Dedifferentiated amniotic fluid mesenchymal stem cell (primary cell): ENCODE measurements at regions not wholly inside any gene's neighbourhood (a gene's known extent, or its start where the extent isn't known, plus 50 kb on each side); places are given as distances from the start of the nearest gene placed in this dataset.
A peak's percentile ranks its signal among the peaks of the same experiment; 100 is the strongest.

Source experiments
- DNase-seq: peaks from one replicate; pipeline ENCODE4 v3.0.0-alpha.2; 2016; ENCODE audit errors: extremely low spot score

GRCh38 chr4:144302704-144303536 is 162.4 kb upstream of the GYPA start:
- DNase-seq = no peak

- no peak for DNase-seq
Observed at GRCh38 chr4:144304025-144304424, 163.5 kb upstream of the GYPA start.

DNA sequence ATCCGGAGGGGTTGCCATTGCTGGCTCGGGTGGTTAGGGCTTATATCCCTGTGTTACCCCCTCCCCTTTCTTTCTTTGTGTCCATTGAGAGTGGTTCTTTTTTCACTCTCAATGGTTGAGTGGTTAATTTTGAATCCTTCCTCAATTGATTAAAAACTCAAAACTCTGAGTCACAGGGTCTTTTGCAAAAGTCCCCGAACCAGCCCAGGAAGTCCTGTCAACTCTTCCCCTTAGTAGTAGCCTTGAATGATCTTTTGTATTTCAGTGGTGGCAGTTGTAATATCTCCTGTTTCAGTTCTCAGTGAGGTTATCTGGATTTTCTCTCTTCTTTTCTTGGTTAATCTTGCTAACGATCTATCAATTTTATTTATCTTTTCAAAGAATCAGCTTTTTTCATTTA is 170.0 kb upstream of the GYPA start:
- no peak for DNase-seq

DNA sequence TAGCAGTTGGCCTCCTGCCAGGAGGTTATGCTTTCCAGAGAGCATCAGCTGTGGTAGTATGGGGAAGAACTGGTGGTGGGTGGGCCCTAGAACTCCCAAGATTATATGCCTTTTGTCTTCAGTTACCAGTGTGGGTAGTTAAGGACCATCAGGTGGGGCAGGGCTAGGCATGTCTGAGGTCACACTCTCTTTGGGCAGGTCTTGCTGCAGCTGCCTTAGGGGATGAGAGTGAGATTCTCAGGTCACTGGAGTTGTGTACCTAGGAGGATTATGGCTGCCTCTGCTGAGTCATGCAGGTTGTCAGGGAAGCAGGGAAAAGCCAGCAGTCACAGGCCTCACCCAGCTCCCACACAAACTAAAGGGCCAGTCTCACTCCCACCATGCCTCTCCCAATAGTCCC is 172.9 kb upstream of the GYPA start:
- DNase-seq = no peak

DNA sequence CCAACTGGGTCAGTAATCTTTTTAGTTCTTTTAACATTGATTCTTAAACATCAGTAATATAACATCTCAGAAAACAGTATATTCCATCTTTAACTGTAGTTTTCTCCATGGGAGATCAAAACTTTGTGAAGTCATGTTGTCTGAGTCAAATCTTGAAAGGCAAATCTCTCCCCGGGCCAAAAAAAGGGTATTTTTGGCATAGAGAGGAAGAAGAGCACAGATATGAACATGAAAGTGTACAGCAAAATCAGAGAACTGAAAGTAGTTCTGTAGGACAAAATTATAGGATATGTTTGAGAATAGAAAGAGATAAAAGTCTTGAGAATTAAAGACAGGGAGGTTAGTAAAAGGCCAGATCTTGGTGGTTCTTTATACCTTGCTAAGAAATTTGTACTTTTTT is 176.4 kb upstream of the GYPA start:
- no peak for DNase-seq

DNA sequence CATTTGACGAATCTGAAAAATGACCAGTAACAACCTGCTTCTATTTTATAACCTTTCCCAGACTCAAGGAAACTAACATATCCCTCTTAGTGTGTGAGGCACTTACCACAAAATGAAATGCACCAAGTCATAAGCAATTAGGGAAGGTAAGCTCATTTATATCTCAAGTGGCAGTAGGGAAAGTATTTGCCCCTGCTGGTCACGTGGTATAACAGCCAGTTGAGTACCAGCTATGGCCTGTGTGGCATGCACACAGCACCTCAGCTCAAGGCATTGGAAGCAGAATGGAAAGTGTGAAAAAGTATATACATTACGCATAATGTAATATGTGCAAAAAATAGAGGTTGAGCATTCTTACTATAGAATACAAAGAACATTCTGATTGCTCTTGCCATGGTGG is 178.3 kb upstream of the GYPA start:
- no peak for DNase-seq

DNA sequence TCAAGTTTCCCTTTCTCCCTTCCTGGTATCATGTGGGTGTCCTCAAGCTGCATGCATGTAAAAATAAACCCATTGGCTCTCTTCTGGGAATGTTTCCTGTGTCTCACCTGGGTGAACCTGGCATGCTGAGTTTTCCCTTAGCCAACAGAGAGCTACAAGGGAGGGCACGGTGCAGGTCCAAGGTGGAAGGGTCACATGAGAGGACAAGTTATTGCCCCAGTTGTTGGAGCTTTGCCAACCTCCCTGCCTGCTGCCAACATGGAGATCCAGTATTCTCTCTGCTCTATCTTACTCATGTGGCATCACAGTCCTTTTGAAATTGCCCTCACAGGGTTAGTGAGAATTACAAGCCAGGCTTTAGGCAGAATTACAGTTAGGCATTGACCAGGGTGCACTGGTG is 196.1 kb upstream of the GYPA start:
- DNase-seq = no peak

DNA sequence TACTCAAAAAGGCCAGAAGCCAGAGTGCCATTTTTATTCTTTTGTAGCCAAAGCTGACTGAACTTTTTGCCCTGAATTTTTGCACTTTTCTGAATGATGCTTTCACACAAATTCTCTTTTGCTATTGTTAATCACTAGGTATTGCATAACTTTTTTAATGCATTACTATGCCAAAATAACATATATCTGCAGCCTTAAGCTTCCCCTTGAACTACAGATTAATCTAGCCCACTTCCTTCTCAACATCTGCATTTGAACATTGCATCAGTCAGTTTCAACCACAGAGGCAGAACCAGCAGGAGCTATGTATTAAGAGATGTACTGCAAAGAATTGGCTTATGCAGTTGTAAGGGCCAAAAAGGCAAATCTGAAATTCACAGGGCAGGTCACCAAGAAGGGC is 197.6 kb upstream of the GYPA start:
- no peak for DNase-seq

DNA sequence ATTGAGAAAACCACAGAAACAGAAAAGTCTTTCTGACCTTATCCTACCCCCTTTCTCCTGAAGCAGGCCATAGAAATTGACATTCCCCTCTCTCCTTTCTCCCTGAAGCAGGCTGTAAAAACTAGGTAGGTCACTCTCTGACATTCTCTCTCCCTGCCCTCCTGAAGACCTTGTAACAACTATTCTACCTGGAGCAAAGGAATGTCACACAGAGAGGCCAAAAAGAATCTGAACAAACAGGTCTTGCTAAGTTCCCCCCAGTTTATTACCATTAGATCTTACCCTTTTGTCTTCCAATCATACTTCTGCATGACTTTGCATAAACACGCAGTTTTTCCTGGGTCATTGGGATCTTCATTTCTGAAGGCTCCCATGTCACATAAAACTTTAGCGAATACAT is 198.3 kb upstream of the GYPA start:
- DNase-seq = no peak

DNA sequence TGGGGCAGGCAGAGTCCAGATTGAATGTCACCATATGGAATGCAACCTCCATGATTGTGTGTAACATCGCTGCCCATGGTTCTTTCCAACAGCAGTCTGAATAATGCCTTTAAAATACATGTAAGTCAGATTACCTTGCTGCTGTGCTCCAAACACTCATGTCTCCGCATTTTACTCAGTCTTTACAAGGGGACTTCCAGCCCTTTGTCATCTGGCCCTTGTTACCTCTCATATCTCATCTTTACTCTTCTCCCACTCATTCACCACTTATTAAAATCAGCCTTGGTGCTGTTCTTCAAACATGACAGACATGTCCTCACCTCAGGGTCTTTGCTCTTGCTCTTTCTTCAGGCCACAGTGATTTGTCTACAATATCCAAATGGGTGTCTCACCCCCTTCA is 200.4 kb upstream of the GYPA start:
- DNase-seq = no peak

GRCh38 chr4:144342949-144343760 is 202.6 kb upstream of the GYPA start:
- peak; percentile 56 for DNase-seq

DNA sequence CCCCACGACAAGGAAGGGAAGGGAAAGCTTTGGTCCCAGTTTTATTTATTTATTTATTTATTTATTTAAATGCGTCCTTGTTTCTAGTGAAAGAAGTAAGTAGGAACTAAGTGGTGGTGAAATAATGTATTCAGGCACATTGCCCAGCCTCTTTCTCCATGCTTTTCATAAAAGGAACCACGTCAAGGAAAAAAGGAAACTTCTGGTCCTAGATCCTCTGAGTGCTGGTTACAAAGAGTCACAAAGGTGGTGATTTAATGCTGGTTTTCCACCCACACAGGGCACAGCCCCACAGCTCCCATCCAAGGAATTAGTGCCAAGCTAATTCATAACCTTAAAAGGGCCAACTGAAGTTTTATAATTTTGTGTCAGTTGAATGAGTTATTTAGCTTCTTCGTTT is 206.6 kb upstream of the GYPA start:
- no peak for DNase-seq

DNA sequence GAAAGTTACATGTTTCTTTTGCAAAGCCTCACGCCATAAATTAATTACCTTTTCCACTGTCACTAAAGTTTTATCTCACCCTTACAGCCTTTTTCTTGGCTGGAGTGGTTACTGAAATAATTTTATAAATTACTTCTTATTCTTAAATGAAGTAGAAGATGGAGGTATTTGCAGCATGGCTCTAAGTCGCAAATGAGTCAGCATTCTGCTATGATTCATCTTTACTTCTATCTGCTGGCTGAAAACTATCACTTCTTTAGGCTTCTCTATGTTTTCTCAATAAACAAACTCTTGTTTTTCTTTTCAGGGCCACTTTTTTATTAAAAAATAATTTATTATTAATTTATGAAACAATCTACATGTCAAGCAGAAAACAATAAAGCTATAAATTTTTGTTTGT is 210.2 kb upstream of the GYPA start:
- no peak for DNase-seq

DNA sequence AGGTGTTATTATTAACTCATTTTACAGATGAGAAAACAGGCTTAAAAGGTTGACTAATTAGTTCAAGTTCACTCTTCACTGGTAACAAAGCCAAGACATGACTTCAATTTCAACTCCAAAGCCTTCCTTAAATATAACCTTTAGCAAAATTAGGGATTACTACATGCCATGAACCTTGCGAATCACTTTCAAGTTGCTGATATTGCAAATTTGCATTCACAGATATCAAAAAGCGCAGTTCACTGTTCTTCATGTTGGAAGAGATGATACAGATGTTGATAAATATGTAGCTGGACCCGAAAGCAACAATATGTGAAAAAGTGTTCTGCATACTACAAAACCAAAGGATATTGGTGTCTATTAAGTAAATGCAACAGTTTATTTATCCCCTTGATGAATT is 210.8 kb upstream of the GYPA start:
- no peak for DNase-seq

DNA sequence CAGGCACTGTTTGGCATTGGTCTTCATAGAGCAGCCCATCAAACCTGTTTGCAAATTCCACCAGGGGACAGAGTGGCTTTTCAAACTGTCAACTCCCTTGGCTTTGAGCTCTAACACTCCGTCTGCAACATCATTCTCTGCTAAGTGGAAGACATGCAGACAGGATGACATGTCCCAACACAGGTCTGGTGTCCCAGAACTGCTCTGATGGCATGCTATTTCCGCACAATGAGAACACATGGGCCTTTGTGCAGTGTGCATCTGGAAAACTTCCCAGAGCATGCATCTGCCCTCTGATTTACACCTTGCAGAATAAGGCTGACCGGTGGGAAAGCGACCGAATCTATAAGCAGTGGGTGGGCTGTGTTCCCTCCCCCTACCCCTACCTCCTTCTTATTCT is 212.8 kb upstream of the GYPA start:
- DNase-seq = no peak

GRCh38 chr4:144355811-144356757 is 215.6 kb upstream of the GYPA start:
- DNase-seq = peak; percentile 86

GRCh38 chr4:144356941-144357381 is 216.4 kb upstream of the GYPA start:
- no peak for DNase-seq

- DNase-seq = no peak
Observed at GRCh38 chr4:144357975-144358374, 217.5 kb upstream of the GYPA start.

GRCh38 chr4:144360146-144360793 is 219.8 kb upstream of the GYPA start:
- DNase-seq = no peak

- no peak for DNase-seq
Observed at GRCh38 chr4:144362366-144362765, 221.8 kb upstream of the GYPA start.

DNA sequence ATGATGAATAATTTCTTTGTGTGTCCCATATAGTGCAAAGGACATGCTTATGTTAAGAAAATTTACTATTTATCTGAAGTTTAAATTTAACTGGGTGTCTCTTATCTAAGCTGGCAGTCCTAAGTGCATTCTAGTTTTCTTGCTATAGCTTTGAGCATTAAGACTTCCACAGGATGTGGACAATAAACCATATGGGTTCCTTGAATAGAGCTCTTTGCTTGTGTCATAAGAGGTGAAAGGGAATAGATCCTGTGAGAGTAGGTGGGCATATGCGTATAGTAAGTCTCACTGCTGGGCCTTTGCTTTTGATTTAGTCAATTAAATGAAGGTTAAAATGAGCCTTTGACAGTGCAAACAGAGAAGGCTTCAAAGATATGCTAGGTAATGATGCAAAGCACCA is 223.4 kb upstream of the GYPA start:
- no peak for DNase-seq

GRCh38 chr4:144366425-144366824 is 225.9 kb upstream of the GYPA start:
- DNase-seq = no peak
